Lower leg skin (tissue), 4 donors: ENCODE measurements at regions not wholly inside any gene's neighbourhood (a gene's known extent, or its start where the extent isn't known, plus 50 kb on each side); places are given as distances from the start of the nearest gene placed in this dataset.

Source experiments
- DNase-seq, 2 donors: peaks; one replicate each; pipeline ENCODE4 v3.0.0-alpha.2; 2019; ENCODE audit warnings: low spot score in 2 of 2
- H3K4me3 ChIP-seq: fragments of 200-600 bp; sonication (generic); 2 replicates; pipeline ENCODE4 v1.5.1; 2017; ENCODE audit warnings: mild to moderate bottlenecking, low read depth; ENCODE audit not compliant: poor library complexity, severe bottlenecking
- CTCF ChIP-seq, 3 donors: fragments of 450-650 bp; IDR thresholded peaks; one replicate each; pipeline ENCODE4 v1.5.1; 2016; ENCODE audit warnings: antibody characterized with exemption in 3 of 3, mild to moderate bottlenecking in 3 of 3, moderate library complexity in 2 of 3
- POLR2A ChIP-seq, 2 donors: fragments of 450-650 bp; IDR thresholded peaks; one replicate each; pipeline ENCODE4 v1.6.1; 2016 to 2017; ENCODE audit warnings: antibody characterized with exemption in 2 of 2, mild to moderate bottlenecking in 1 of 2, moderate library complexity in 1 of 2
- WGBS, 2 donors: methylation state at CpG; one replicate each; pipeline ENCODE4 v1.1.5; 2018; 5-methylcytosine and 5-hydroxymethylcytosine counted together
- intact Hi-C: fragments of 100-400 bp; cut with DNase I; formaldehyde crosslinking; loops from one replicate; pipeline ENCODE4 v1.15.0; 2023; ENCODE audit warnings: low total_unique reads

GRCh38 chr1:30184393-30185141 is 538.8 kb downstream of the MATN1 start:
- intact Hi-C loops = no loop called here
- no peak for TF ChIP-seq CTCF (IDR thresholded peaks at IDR 0.05)
- TF ChIP-seq POLR2A (IDR thresholded peaks at IDR 0.05) = no peak
- DNase-seq = peak in 1 of 2 donors; percentile 7
- H3K4me3 ChIP-seq = no peak overlapping the region
- 24 to 33% methylated on average over 1 of the region's 1 CpG for WGBS, 2 donors

GRCh38 chr1:30183895-30184294 is 539.5 kb downstream of the MATN1 start:
- WGBS, 2 donors = 72 to 82% methylated on average over 5 of the region's 5 CpGs
- intact Hi-C loops = no loop called here
- no peak overlapping the region for H3K4me3 ChIP-seq
- peak in 1 of 2 donors; percentile 4 for DNase-seq
- TF ChIP-seq CTCF (IDR thresholded peaks at IDR 0.05) = no peak
- TF ChIP-seq POLR2A (IDR thresholded peaks at IDR 0.05) = no peak

- no peak overlapping the region for H3K4me3 ChIP-seq
- no peak for TF ChIP-seq CTCF (IDR thresholded peaks at IDR 0.05)
- TF ChIP-seq POLR2A (IDR thresholded peaks at IDR 0.05) = no peak
- intact Hi-C loops = no loop called here
- DNase-seq = peak in 1 of 2 donors; percentile 1
- 83 to 86% methylated on average over 4 of the region's 4 CpGs for WGBS, 2 donors
Observed at GRCh38 chr1:30183006-30183405, 540.4 kb downstream of the MATN1 start.

- H3K4me3 ChIP-seq = no peak overlapping the region
- intact Hi-C loops = no loop called here
- 46 to 53% methylated on average over 10 of the region's 10 CpGs for WGBS, 2 donors
- no peak for TF ChIP-seq POLR2A (IDR thresholded peaks at IDR 0.05)
- no peak for DNase-seq
Observed at GRCh38 chr1:30179942-30180543, 543.3 kb downstream of the MATN1 start.

- no peak for DNase-seq
- no peak overlapping the region for H3K4me3 ChIP-seq
- TF ChIP-seq POLR2A (IDR thresholded peaks at IDR 0.05) (no peak), CTCF (IDR thresholded peaks at IDR 0.05) (no peak)
- WGBS, 2 donors = 59 to 70% methylated on average over 1 of the region's 1 CpG
- intact Hi-C loops = no loop called here
Observed at GRCh38 chr1:30176477-30176876, 546.9 kb downstream of the MATN1 start.

GRCh38 chr1:30174499-30174898 is 548.9 kb downstream of the MATN1 start:
- no peak for TF ChIP-seq POLR2A (IDR thresholded peaks at IDR 0.05)
- TF ChIP-seq CTCF (IDR thresholded peaks at IDR 0.05) = no peak
- 83 to 90% methylated on average over 2 of the region's 2 CpGs for WGBS, 2 donors

More at GRCh38 chr1:30174499-30174898, 548.9 kb downstream of the MATN1 start:
- intact Hi-C loops = no loop called here
- H3K4me3 ChIP-seq = no peak overlapping the region
- DNase-seq = no peak
